SW 1271 (cell line): ENCODE measurements at regions not wholly inside any gene's neighbourhood (a gene's known extent, or its start where the extent isn't known, plus 50 kb on each side); places are given as distances from the start of the nearest gene placed in this dataset.
"Not testable (repeated sequence)": the region's sequence is repeated elsewhere in the genome, so short reads cannot be mapped to it uniquely, and the experiment has no call there.

Experiments
- DNase-seq, 2 experiments: peaks; one replicate each; lab custom pipeline; 2025; lab: John Stamatoyannopoulos, UW

DNA sequence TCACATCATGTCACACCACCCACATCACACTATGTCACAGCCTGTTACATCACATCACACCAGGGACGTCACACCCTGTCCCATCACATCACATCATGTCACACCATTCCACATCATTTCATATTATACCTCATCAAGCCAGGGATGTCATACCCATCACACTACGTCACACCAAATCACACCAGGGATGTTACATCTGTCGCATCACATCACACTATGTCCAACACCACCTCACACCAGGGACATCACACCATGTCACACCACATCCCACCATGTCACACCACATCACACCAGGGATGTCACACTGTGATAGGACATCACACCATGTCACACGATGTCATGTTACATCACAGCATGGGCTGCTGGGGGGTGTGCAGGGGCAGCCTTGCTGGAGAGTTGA, 110.6 kb downstream of the TMEM121 start:
- no peak for DNase-seq

DNA sequence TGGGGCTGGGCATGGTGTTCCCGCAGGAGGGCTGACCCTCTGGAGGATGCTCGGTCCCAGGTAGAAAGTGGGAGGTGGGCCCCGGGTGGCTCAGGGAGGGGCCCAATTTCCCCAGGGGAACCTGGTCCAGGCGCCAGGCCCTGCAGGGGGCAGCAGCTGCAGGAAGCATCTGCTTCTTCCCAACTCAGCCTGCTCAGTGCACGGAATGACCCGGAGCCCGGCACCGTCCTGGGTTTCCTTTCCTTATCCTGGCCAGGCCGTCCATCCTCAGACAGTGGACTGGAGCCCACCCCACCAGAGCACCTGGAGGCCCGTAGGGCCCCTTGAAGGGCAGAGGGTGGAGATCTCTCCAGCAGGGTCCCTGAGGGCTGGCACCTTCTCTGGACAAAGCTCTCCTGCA, 111.0 kb downstream of the TMEM121 start:
- not testable (repeated sequence) for DNase-seq

DNA sequence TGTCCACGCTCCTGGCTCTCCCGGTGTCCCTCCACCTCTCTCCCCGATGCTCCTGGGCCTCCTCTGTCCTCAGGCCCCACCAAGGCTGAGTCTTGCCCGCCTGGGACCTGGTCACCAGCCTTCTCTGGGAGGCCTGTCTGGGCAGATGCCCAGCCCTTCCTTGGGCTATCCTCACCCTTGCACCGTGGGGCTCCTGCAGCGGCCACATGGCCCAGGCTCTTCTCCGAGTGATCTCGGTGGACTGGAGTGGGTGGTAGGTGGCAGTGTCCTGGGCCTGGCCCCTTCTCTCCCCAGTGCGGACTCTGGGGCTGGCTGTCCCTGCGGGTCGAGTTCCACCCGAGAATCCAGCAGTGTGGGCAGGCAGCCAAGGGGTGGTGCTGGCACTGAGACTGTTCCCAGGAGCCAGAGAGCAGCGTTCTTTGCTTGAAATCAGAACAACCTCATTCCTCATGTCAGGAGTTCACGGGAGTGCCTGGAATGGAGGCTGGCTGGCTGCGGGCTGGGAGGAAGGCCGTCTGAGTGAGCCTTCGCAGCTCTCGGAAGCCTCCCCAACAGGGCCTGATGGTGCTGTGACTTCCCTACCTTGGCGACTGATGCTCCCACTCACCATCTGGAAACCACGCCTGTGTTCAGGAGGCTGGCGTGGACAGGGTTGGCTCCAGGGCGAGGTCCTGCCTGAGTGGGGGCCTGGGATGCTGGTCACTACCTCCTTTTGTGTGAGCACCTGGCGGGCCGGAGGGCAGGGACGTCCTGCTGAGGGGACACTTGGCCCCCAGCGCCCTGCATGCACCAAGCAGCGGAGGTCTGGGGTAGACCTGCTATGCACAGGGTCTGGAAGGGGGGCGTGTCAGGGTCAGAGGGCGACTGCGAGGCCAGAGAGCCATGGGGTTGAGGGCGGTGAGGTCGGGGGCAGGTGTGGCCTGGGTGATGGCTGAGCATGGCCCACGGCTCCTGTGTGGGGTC, 113.9 kb downstream of the TMEM121 start:
- DNase-seq, result not testable (repeated sequence)

DNA sequence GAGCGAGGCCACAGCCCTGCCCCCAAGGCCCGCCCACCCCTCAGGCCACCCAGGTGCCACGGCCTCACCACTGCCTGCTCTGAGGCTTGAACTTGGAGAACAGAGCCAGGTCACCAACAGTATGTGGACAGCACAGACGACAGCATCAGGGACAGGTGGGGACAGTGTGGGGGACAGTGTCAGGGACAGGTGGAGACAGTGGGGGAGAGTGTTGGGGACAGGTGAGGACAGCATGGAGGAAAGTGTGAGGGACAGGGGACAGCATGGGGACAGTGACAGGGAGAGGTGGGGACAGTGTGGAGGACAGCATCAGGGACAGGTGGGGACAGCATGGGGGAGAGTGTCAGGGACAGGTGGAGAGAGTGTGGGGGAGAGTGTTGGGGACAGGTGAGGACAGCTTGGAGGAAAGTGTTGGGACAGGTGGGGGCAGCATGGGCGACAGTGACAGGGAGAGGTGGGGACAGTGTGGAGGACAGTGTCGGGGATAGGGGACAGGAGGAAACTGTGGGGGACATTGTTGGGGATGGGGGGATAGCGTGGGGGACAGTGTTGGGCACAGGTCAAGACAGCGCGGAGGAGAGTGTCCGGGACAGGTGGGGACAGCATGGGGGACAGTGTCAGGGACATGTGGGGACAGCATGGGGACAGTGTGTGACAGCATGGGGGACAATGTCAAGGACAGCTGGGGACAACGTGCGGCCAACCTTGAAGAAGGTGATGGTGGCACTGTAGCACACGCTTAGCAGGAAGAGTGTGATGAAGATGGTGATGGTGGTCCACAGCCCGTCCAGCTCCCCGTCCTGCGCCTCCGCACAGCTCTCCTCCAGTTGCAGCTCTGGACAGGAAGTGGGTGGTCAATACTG, 114.9 kb downstream of the TMEM121 start:
- no peak for DNase-seq

DNA sequence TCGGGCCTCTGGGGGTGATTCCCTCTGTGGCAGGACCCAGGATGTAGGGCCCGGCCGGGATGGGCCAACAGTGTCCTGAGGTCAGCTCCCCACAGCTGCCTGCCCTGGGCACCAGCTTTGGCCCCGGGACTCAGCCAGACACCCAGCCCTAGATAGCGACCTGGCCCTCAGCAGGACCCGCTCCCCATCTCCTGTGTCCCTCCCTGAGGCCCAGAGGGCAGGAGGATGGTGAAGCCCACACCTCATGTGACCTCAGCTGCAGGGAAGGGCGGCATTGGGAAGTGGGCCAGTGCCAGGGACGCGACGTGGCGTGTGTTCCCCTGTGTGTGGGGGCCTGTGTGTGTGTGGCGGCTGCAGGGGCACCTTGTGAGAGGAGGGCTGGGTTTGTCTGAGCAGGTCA, 115.6 kb downstream of the TMEM121 start:
- DNase-seq, result not testable (repeated sequence)

DNA sequence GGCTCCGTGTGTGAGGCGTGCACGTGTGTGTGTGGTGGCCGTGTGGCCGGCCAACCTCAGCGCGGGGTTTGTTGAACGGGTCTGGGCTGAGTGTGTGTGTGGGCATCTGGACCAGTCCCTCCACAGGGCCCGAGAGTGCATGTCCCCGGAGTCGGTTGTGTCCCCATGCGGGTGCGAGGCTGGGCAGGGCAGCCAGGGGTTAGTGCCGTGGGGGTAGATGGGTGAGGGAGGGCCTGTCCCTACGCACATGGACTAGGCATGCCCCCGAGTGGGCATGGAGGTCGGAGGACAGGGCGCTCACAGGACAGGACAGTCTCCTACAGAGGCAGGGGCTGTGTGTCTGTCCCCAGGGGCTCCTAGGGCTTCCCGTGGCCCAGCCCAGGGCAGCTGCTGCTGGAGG, 116.1 kb downstream of the TMEM121 start:
- DNase-seq, result not testable (repeated sequence)

DNA sequence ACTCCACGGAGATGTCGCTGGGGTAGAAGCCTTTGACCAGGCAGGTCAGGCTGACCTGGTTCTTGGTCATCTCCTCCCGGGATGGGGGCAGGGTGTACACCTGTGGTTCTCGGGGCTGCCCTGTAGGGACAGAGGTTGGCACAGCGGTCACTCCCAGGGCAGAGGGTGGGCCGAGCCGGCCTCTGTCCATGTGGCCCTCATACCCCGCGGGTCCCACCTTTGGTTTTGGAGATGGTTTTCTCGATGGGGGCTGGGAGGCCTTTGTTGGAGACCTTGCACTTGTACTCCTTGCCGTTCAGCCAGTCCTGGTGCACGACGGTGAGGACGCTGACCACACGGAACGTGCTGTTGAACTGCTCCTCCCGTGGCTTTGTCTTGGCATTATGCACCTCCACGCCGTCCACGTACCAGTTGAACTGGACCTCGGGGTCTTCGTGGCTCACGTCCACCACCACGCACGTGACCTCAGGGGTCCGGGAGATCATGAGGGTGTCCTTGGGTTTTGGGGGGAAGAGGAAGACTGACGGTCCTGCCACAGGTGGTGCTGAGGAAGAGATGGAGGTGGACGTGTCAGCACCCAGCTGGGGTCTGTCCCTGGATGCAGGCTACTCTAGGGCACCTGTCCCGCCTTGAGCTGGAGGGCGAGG, 117.1 kb downstream of the TMEM121 start:
- not testable (repeated sequence) for DNase-seq

DNA sequence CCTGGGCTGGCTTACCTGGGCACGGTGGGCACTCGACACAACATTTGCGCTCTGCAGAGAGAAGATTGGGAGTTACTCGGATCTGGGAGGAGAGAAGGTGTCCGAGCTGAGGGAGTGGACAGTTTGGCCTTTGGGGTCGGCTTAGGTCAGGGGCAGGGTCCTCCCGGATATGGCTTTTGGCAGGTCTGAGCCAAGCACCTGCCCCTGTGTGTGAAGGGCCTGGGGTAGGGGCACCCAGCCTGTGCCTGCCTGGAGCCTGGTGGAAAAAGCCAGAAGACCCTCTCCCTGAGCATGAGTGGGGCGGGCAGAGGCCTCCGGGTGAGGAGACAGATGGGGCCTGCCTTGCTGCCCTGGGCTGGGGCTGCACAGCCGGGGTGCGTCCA, 117.7 kb downstream of the TMEM121 start:
- not testable (repeated sequence) for DNase-seq

DNA sequence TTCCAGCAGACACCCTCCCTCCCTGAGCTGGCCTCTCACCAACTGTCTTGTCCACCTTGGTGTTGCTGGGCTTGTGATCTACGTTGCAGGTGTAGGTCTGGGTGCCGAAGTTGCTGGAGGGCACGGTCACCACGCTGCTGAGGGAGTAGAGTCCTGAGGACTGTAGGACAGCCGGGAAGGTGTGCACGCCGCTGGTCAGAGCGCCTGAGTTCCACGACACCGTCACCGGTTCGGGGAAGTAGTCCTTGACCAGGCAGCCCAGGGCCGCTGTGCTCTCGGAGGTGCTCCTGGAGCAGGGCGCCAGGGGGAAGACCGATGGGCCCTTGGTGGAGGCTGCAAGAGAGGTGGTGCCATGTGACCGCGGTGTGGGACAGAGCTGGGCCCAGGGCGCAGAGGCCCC, 118.1 kb downstream of the TMEM121 start:
- DNase-seq, result not testable (repeated sequence)

DNA sequence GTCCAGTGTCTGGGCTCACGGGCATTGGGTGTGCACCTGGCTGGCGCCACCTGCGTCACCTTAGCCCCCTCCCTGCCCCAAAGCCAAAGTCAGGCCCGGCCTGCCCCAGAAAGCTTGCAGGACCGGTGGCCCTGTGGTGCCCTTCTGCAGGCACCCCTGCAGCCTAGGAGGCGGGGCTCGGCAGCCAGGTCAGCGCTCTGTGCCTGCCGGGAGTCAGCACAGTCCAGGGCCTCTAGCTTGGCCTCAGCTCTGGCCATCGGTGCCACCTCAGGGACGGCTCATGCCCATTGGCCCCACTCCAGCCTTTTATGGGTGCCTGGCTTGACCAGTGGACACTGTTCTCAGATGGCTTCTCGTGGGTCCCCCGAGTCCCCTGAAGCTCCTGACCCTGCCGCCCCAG, 118.5 kb downstream of the TMEM121 start:
- DNase-seq, result not testable (repeated sequence)

DNA sequence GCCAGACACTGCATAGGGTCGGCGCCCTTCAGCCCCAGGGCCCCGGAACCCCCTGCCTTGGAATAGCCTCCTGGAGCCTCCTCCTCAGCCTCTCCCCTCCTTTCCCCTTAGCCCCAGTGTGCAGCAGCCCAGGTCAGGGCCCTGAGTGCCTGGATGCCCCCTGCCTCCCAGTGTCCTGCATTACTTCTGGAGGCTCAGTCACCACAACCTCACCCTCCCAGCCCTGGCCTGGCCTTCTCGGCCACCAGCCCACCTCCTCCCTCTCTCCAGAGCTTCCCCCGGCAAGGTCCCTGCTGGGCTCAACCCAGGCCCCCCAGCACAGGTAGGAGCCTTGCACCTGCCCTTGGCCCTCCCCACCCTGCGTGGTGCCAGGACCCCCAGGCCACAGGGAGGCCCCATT, 119.0 kb downstream of the TMEM121 start:
- not testable (repeated sequence) for DNase-seq

DNA sequence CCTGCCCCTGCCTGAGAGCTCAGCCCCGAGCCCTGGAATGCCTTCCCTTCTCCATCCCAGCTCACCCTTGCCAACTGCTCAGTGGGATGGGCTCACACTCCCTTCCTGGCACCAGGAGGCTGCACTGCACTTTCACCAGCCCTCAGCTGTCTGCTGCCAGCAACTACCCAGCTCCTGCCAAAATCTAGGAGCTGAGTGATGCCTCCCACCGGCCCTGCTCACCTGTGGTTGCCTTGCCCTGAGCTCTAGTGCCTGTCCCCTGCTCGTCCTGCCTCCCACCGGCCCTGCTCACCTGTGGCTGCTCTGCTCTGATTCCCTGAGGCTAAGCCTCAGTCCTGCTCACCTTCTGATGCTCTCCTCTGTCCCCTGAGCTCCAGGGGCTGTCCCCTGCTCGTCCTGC, 119.8 kb downstream of the TMEM121 start:
- DNase-seq, result no peak

DNA sequence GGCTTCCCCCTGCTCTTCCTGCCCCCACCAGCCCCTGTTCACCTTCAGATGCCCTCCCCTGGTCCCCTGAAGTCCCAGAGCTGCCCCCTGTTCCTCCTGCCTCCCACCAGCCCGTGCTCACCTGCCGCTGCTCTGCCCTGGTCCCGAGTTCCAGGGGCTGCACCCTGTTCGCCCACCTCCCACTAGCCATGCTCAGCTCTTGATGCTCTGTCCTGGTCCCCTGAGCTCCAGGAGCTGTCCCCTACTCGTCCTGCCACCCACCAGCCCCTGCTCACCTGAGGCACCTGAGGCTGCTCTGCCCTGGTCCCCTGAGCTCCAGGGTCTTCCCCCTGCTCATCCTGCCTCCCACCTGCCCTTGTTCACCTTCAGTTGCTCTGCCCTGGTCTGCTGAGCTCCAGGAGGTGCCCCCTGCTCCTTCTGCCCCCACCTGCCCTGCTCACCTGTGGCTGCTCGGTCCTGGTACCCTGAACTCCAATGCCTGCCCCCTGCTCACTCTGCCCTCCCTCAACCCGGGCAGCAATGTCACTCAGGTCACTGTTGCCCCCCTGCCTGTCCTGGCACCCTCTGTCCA, 120.4 kb downstream of the TMEM121 start:
- not testable (repeated sequence) for DNase-seq

DNA sequence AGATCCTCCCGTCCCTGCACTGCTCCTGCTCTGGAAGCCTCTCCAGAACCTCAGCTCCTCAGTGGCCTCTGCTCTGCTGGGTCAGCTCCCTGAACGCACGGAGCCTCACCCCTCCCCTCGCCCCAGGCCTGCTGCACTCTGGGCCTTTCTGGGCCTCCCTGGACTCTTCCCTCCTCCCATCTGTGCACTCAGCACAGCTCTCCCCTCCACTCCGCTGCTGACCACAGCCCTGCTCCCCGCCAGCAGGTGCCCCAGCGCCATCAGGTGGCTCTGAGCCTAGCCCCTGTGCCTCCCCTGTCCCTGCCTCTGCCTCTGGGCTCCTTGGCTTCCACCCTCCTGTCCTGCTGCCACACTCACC, 121.0 kb downstream of the TMEM121 start:
- DNase-seq, result not testable (repeated sequence)

DNA sequence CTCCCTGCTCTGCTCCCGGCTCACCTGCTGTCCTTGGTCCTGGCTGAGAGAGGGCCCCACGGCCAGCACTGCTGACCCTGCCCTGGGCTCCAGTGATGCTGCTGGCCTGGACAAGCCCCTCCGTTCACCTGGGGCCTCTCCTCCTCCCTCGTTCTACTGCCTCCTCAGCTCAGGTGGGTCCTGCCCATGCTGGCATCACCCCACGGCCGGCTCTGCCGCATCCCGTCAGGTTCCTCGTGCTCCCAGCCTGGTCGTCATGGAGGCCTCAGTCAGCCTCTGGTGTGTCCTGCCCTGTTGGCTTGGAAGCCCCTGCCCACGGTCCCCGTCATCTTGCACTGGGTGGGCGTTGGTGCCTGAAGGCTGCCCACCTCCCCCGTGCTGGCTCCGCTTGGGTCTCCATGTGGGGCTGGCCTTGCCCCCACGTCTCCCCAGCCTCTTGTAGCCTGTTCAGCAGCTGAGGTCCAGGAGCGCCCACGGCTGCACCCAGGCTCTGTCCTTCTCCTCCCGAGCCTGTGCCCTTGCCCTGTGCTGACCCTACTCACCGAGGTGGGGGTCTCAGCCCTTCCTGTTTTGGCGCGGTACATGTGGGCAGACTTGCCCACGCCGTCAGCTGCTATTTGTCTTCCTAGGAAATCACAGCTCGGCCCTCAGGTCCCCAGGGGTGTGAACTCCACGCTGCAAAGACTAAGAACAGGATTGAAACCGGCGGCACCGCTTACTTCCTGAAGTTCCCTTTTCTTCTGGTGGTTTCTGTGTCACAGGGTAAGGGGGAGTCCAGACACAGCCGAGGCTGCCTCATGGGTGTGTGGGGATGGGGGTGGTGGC, 121.6 kb downstream of the TMEM121 start:
- DNase-seq, result no peak

DNA sequence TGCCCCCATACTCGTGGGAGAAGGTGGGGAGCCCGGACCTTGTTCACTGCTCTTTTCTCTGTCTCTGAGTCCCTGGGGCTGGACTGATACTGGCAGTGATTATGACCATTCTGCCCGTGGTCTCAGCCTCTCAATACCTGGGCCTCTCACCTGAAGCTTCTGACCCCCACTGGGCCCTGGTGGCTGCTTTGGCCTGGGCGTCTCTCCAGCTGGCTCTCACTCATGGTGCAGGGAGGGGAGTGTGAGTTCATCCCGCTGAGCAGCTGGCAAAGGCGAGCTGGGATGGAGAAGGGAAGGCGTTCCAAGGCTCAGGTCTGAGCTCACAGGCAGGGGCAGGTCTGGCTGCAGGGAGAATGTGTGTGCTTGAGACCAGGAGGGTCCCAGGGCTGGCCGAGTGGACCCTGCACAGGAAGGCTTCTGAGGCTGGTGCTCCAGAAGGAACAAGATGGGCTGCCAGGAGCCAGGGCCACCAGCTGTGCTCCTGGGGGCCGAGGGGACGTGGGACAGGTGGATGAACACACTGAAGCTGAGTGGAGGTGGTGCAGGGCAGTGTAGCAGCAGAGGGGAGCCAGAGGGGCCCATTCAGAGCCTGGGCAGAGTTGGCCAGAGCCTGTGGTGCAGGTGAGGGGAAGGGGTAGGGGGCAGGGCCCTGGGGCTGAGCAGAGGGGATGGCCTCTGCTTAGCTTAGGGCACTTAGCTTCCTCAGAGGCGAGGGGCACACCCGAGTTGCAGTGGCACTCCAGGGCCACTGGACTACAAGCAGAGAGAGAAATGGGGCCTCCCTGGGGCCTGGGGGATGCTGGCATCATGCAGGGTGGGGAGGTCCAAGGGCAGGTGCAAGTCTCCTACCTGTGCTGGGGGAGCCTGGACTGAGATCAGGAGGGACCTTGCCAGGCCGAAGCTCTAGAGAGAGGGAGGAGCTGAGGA, 122.5 kb downstream of the TMEM121 start:
- not testable (repeated sequence) for DNase-seq

DNA sequence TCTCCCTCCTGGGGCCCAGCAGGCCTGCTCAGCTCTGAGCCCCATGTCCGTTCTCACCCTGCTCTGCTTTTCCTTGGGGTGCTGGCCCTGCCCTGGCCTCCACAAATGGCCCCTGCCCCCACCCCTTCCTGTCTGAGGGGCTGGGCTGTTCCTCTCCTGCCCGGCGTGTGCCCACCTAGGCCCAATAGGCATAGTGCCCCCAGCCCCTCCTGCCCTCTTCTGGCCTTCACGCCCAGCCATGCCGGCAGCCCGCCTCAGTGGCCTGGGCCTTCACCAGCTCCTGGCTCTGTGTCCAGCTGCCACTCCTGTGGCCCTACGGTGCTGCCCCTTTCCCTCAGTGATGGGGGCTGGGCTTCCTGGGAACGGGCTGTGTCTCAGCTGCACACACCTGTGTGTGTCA, 125.9 kb downstream of the TMEM121 start:
- not testable (repeated sequence) for DNase-seq

DNA sequence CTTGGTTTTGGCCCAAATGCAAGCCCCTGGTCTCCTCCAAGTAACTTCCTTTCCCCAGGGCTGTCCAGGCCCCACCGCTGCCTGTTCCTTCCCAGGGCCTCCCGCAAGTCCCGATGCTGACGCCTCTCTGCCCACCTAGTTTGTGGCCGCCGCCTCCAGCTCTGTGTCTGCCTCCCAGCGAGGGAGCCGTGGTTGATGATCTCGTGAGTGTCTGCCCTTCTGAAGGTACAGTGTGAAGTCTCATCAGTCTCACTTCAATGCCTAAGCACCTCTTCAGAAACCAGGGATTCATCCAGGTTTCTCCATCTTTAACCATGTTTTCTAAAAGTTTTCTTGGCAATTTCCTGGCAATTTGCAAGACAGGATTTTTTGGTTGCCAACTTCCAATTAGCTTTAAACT, 127.5 kb downstream of the TMEM121 start:
- DNase-seq, result not testable (repeated sequence)

DNA sequence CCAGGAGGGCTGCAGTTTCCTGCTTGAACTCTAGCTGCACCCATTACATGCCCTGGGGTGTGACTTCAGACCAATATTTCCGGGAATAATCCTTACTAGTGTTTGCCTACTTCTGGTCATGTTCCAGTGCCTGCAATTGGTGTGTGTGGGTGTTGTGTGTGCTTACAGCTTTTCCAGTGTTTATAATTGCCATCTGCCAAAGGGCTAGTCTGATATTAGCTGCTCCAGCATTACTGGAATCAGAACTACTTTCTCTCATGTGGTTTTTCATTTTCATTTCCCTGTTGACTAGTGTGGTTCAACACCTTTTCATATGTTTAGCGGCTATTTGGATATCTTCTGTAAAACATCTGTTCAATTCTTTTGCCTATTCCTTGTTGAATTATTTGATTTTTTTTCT, 132.9 kb downstream of the TMEM121 start:
- DNase-seq, result not testable (repeated sequence)

DNA sequence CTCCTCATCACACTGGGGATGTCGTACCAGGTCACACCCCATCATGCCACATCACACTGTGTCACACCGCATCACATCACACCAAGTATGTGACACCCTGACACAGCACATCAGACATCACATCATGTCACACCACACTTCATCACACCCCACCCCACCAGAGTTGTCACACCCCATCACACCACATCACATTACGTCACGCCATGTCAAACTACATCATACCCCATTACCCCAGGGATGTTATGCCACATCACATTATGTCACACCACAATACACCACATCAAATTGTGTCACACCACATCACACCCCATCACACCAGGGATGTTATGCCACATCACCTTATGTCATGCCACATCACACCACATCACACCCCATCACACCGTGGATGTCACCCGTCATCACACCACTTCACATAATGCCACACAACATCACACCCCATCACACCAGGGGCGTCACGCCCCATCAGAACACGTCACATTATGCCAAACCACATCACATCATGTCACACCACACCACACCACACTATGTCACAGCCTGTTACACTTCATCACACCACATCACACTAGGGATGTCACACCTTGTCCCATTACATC, 133.6 kb downstream of the TMEM121 start:
- no peak for DNase-seq
